NCI-H2107 treated with DMSO at 0.1 percent for 48 hours (cell line): ENCODE measurements at regions not wholly inside any gene's neighbourhood (a gene's known extent, or its start where the extent isn't known, plus 50 kb on each side); places are given as distances from the start of the nearest gene placed in this dataset.

Experiments used
- DNase-seq: peaks from one replicate; lab custom pipeline; 2025; ENCODE audit not compliant: unreplicated experiment; lab: John Stamatoyannopoulos, UW

DNA sequence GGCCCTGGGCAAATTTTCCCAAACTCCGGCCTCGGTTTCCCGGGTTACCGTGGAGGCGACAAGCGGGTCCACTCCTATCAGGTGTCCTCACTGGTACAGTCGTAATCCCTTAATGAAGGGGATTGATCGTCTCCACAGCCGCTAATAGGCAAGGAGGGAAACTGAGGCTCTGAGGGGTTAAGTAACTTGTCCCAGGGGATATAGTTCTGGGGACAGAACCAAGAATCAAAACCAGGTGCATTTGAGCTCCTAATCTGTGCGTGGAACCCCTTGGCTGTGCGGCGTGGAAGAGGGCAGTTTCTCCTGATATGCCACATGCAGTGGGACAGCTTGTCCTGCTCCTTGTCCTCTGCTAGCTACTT lies 157.2 kb downstream of the CYRIA start:
- DNase-seq, result no peak

DNA sequence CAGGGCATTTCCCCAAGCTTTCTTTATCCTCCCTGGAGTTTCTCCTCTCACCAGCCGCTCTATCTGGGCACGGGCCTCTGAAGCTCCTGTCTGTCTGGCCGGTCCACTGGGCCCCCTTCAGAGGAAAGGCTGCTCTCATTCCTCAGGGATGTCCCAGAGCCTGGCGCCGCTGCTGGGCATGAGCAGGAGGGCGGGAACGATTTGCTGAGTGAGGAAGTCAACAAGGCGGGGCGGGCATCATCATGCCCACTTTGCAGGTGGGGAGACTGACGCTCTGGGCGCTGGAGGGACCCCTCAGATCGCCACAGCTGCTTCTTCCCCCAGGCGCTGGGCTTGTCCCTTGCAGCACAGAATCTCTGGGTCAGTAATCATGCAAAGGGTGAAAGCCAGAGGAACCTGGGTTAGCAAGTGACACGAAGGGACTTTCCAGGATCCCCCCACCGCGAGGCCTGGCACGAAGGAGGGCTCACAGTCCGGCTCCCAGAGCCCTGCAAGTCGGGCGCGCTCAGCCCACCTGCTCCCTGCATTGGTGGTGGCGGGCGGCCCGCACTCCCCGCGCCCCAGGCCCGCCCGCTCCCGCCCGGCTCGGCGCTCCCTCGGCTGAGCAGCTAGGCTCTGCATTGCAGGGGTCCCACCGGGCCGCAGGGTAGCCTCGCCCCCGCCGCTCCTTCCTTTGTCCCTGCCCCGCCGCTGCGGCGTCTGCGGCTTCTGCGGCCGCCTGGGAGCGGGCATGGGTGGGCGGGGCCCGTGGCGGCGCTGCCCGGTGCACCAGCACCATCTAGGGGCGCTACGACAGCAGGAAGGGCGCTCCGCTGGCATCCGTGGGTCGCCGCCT lies 157.8 kb downstream of the CYRIA start:
- DNase-seq, result no peak

DNA sequence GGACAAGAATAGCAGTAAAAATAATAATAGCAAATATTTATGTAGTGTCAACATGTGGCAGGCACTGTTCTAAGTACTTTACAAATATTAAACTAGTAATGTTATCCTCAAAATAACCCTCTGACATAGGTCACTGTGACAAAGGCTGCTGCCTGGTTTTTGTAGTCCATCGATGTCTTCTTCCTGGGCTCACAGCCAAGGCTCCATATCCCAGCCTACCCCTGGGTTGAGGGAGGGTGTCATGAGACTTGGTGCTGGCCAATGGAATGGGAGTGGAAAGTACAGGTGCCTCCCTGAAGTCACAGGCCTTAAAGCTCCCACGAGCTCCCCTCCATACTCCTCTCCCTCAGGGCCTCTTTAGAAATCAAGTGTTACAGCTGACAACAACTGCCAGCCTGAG lies 159.3 kb downstream of the CYRIA start:
- DNase-seq, result no peak

DNA sequence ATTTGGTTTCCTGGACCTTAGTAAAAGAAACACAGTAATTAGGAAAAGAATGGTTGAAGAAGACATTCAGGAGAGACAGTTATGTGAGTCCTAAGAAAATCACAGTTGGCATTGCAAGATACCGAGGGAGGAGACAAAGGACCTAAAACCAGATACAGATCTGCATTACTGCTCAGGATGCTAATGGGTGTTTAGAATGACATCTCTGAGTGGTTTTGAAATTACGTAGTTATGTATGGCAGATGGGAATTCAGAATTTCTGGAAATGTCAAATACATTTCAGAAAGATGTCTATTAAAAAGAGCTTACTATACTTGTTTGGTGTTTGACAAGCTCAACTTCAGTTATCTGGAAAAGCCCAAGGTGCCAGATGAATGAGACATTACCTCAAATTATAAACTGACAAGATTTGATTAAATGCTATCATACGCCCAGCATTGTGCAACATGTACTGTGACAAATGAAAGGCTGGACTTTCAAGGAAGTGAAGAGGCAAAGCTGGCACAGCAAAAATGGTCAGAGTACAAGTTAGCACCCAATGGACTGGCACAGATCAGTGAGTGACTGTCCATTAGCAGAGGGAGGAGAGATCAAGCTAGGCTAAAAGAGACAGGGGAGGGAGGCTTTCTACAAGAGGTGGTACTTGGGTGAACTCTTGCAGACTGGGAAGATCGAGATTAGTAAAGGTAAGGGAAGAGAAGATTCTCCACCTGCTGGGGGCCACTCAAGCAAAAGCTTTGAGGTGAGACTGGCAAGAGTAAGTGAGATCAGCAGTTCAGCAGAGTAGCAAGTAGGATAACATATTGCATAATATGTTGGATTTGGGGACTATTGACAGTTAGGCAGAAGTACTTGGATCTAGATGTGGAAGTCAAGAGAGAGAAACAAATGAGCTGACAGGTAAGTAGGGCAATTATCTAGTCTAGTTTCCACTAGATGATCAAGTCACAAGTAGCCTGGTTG lies 168.9 kb downstream of the CYRIA start:
- DNase-seq, result no peak

DNA sequence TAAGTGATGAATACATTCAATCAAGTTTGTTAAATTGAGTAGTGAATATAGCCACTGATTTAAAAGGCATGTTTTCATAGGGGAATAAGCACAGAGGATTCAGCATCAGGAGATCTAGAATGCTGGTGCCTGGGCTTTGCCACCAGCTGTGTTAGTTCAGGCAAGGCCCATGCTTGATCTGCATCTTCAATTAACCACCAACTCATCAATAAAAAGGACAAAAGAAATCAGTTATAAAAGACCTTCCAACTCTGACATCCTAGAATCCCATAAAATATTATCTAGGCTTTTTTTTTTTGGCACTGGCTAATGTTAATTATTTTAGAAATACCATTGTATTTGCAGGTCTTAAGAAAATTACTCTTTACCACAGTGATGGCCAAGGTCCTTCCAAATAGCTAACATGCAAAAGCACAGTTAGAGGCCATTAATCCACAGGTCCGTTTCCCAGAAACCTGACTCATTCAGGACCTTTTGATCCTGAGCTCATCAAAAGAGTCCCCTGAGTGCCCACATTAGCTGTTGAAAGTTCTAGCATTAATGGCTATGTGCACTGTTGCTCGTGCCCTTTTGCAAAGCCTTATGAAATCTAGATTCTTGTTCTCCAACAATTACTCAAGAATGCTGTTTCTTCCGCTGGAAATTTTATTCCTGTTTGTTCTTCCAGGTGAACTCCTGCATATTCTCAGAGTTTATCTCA lies 170.0 kb downstream of the CYRIA start:
- DNase-seq, result no peak

DNA sequence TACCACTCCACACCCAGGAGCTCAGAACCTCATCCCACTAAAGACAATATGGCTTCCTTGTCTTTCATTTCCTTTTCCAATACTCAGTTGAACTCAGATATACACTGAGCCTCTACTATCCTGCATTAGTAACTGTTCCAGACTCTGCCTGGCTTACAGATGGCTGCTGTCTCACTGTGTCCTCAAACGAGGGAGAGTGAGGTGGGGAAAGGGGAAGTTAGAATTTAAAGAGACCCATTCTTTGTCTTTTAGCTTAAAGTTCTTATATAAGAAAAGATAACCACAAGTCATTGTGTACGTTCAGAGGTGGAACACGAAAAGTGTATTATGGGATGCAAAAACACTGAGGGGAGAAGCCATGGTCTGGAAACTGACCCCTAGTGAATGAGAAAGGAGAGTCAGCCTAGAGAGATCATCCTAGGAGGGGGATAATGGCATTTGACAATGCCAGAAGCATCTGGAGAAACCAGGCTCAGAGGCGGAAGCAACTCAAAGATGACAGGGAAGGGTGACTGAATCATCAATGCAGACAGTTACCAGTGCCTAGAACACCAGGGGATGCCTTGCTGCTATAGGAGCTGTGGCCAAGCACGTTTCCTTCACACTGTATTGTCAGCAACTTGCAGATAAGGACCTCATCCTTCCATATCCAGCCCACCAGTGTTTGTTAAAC lies 170.7 kb downstream of the CYRIA start:
- no peak for DNase-seq

DNA sequence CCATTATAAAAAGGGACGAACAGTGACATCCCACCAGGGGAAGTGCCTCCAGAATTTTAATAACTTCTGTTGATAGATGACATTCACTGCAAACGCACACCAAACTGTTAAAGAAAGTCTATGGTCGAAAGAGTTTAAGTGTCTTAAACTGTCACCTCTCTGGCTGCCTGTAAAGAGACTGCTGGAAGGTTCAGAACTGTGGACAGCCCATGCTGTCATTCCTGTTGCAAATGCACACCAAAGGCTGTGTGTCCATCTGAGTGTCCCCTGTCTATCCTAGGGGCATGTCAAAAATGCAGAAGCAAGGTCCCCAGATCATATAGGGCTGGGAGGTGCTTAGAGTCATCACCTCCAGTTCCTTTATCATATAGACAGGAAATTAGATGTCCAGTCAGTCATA lies 171.8 kb downstream of the CYRIA start:
- no peak for DNase-seq

DNA sequence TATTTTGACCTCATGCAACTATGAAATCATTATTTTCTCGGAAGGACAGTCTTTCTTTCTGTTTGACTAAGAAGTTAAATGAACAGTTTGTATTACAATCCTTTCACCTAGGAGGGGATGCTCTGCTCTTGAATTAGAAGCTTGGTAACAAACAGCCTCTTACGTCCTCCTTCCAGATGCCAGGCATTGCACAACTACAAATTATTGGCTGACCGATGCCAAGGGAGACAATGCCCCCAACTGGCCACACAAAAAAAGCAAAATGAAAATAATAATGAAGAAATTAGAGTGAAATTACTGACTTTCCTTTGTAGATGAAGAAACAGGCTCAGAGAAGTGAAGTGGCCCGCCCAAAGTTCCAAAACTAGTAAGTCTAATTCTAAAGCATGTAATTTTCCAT lies 177.9 kb downstream of the CYRIA start:
- DNase-seq, result no peak

DNA sequence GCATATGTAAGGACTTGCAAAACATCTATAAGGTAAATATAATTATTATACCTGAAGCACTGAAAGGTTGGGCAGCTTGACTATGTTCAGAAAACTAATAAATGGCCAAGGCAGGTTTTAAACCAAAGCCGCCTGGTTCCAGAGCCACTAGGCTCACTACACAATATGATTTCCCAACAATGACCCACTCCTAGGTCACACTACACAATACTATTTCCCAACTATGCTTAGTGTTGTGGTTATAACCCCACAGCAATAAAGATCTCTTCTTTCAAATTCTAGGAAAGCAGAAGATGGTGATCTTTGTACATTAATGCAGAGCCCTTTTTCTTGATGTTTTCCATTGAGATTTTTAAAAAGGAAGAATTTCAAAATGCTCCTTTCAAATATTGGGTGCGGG lies 180.4 kb downstream of the CYRIA start:
- DNase-seq, result no peak

DNA sequence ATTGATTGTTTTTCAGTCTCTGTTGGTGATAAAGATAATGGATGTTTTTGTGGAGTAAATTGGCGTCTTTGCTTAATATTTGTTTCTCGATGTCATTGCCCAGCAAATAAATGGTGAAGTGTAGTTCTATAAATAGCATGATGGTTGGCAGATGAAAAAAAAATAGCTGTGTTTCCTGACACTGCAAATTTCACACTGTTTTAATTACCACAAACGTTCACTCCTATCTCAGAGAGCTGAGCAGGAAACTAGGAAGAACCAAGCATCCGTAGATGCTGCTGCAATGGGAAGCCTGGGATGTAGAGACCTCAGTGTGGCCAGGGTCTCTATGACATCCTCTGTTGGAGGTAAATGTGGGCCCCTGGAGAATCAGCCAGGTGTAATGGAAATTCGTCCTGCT lies 183.2 kb downstream of the CYRIA start:
- DNase-seq, result no peak

DNA sequence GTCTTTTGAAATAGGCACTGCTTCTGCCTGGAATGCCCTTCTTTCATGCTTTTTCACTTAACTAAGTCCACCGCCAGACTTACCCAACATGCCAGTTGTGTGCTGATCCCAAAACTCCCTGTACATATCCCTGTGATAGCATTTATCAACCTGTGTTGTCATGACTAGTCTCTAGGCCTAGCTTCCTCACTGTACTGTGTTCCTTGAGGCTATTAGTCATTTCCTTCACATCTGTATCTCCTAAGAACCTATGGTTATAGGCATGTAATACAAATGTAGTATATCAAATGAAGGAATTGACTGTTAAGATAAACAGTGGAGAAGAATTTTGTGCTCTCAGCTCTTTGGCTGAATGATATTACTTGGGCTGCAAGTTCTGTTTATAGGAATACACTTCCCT lies 184.3 kb downstream of the CYRIA start:
- DNase-seq, result no peak

DNA sequence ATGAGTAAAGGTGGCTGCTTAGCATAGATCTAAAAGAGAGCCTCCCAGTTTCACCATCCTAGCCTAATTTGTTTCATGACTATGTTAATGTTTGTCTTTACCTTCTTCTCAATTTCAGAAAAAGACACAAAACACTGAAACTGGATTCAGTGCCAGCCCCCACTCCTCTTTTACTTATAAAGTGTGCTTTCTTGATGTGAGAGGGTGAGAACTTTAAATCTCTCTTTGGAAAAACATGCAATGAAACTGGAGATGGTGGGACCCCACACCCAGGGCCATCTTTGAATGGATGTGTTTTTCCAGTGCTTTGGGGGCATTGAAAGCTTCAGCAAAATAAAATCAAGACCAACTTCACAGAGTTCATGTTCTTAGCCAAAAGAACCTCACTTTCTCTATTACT lies 185.9 kb downstream of the CYRIA start:
- DNase-seq, result no peak

DNA sequence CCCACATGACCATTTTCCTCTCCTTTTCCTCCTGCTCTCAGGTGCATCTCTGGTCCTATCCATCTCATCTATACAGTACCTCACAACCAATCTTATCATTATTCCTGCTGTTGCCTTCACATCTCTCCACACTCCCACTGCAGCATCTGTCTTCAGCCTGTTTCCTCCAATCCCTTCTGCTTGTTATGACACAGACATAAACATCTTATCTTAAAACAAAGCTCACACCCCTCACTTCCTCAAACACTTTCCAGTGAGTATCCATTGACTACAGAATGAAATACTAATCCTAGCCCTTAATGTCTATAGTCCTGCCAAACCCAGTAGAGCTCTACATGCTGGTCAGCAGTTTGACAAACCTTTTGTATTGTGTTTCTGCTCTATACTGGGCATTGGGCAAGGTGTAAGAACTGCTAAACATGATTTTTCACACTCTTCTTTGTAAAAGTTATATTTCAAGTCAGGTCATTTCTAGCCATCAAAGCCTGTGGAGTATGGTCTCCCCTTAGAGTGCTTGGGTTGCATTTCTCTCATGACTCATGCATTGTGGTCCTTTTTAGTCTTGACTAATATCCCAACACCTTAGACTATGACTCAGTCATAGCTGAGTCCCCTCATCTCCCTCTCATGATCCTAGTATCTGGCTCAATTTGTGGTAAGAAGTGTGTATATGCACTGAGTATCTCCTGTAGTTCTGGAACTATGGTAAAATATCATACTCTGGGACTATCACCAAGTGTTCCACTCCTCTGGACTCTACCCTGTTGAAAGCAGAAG lies 187.0 kb downstream of the CYRIA start:
- no peak for DNase-seq

DNA sequence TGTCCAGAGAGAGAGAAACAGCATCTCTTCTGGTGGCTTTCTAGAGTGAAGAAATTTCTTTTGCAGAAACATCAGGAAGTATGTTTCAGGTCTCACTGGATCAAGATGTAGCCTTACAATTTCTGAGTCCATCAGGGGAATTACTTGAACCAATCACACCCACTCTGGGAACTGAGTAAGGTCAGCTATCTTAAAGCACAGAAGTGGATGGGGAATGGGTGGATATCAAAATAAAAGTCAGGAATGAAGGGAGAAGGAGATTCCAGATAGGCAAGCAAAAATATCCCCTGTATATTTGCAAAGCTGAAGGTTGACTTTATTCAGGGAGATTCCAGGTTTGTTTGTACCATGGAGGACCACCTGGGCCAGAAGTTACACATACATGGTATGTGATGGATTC lies 188.0 kb downstream of the CYRIA start:
- no peak for DNase-seq

DNA sequence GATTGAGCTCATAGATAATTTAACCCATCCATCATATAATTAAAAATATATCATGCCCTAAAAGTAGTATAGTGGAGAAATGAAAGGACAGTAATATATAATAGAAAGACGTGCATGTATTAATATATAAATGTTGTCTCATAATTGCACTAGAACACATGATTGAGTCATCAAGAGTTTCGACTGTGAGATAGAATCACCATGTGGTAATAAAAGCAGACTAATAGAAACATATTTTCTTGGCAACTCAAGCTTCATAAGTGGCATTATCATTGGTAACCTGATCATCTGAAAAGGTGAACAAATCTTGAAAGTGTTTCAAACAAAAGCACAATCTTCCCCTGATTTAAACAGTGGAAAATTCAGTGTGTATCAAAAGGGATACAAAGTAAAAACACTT lies 188.8 kb downstream of the CYRIA start:
- no peak for DNase-seq

DNA sequence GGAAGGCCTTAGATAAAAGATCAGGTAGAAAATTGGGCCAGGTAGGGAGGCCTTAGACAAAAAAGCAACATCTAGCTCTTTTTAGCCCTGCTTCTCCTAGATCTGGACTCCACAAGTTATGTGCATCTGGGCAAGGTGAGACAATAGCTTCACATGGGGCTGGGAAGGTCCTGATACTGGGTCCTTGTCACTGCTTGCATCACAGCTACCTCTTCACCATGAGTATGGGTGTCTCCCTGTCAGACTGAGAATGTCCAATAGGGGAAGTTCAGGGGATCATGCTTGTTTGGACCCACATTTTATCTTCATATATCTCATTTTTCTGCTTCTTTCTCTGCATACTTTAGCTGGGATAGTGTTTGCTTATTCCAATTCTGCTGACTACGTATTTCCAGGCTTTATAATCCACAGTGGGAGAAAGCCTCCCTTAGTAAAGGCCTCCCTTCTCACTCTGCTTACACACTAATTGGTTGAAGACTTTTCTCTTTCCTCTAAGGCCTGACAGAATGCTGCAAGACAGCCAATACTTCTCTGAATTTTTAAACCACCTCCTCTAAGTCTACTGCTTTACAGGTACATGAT lies 189.6 kb downstream of the CYRIA start:
- DNase-seq, result no peak

DNA sequence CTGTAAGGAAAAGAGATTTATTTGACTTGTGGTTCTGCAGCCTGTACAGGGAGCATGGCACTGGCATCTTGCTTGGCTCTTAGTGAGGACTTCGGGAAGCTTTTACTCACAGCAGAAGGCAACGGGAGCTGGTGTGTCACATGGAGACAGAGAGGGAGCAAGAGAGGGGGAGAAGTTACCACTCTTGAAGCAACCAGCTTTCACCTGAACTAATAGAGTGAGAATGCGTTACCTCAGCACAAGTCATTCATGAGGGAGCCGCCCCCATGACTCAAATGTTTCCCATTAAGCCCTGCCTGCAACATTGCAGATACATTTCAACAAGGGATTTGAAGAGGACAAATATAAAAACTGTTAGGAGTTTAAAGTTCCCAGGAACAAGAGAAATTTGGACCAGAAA lies 190.0 kb downstream of the CYRIA start:
- DNase-seq, result no peak

DNA sequence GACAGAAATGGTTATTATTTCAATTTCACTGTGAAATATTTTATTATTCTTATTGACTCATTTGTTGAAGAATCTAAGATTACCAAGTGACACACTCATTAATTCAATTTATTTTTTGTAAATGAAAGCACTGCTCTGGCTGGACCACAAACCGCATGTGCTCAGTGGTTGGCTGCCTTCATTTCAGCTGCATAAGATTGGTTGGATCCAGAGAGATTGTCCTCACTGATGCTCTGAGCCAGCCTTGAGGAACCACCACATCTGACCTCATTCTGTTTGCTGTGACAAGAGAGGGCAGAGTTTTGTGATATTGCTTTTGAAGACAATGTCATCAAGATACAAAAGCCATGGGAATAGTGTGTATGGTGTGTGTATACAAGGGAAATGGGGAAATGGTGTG lies 192.1 kb downstream of the CYRIA start:
- DNase-seq, result no peak

DNA sequence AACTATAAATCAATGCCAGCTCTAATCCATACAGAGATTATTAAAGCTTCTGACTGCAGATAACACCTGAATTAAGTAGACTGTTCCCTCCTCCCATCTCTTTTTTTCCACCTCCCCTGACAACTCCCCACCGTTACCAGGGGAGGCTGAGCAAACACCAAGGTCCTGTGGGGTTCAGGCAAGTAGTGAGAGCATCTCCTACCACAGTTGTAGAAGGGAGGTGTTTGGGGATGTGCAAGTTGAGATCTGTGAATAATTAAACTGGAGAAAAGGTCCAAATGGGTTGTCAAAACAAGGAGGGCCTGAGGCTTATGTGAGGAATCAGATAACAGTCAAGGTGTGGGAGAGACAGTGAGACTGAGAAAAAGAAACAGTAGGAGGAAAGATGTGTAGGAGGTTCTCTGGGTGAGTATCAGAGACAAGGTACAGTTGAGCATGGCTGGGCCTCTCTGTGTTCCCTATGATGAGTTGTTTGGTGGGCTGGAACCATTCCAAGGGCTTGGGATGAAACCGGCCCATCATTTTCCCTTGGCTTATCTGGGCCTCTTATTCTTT lies 194.6 kb downstream of the CYRIA start:
- no peak for DNase-seq

DNA sequence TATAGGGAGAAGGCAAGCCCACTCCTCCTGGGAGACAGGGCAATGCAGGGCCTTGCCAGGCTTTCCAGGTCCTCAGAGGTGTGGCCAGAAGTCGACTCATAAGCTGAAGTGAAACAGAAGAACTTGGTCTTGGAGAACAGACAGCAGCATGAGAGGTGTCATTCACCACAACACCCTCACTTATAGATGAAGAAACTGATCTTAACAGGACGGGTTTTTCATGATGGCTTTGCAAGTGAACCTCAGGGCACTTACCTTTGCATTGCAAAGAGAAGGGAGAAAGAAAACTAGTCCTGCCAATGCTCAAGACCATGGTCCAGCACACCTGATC lies 198.8 kb downstream of the CYRIA start:
- no peak for DNase-seq
